ENCODE measurements at regions not wholly inside any gene's neighbourhood (a gene's known extent, or its start where the extent isn't known, plus 50 kb on each side); places are given as distances from the start of the nearest gene placed in this dataset.

DNA sequence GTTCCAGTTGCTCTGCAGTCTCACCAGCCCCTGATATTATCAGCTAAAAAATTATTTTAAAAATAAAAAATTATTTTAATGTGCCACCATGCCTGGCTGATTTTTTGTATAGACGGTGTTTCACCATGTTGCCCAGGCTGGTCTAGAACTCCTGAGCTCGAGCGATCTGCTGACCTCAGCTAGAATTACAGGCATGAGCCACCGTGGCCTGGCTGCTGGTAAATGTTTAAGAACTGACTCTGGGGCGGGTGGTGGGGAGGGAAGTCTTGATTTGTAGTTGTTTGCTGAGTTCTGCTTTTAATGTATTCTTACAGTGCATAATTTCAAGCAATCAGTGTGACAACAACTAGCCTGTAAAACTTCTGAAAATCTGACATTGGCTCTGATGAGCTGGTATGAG, 120.9 kb upstream of the PLET1 start:
- Histone ChIP-seq H3K9me3 (no peaks in the 10 kb centered on the region), H3K27me3 (no peaks in the 10 kb centered on the region), H3K4me3 (no peak overlapping the region), H3K4me1 (peaks cover 0 to 2% (median 0%) of the 10 kb centered on the region in 3 donors), H3K36me3 (no peaks in the 10 kb centered on the region), H3K27ac (no peak overlapping the region)
- DNase-seq, result no peak
- intact Hi-C loops (cut with DNase I), result no loop called here
- TF ChIP-seq, protein P1, sequence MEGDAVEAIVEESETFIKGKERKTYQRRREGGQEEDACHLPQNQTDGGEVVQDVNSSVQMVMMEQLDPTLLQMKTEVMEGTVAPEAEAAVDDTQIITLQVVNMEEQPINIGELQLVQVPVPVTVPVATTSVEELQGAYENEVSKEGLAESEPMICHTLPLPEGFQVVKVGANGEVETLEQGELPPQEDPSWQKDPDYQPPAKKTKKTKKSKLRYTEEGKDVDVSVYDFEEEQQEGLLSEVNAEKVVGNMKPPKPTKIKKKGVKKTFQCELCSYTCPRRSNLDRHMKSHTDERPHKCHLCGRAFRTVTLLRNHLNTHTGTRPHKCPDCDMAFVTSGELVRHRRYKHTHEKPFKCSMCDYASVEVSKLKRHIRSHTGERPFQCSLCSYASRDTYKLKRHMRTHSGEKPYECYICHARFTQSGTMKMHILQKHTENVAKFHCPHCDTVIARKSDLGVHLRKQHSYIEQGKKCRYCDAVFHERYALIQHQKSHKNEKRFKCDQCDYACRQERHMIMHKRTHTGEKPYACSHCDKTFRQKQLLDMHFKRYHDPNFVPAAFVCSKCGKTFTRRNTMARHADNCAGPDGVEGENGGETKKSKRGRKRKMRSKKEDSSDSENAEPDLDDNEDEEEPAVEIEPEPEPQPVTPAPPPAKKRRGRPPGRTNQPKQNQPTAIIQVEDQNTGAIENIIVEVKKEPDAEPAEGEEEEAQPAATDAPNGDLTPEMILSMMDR (IDR thresholded peaks at IDR 0.05), result no peak
- no peak for TF ChIP-seq POLR2A (IDR thresholded peaks at IDR 0.05)
- 75 to 76% methylated on average over 5 of the region's 5 CpGs for WGBS, 2 donors

GRCh38 chr11:112382561-112382960, 121.9 kb upstream of the PLET1 start:
- no peak for TF ChIP-seq POLR2A (IDR thresholded peaks at IDR 0.05)
- TF ChIP-seq, protein P1 (IDR thresholded peaks at IDR 0.05), result no peak
- H3K9me3 ChIP-seq, result no peaks in the 10 kb centered on the region
- no peak for DNase-seq
- intact Hi-C loops (cut with DNase I), result no loop called here
- no peaks in the 10 kb centered on the region for H3K27me3 ChIP-seq
- no peak overlapping the region for H3K27ac ChIP-seq
- H3K36me3 ChIP-seq, result no peaks in the 10 kb centered on the region
- 93% methylated on average over 2 of the region's 5 CpGs; no CpG with 5 or more reads in 1 of the 2 donors for WGBS, 2 donors
- no peak overlapping the region for H3K4me3 ChIP-seq
- peaks cover 0 to 2% (median 0%) of the 10 kb centered on the region in 3 donors for H3K4me1 ChIP-seq

GRCh38 chr11:112388496-112388895, 127.8 kb upstream of the PLET1 start:
- no peak overlapping the region for H3K27ac ChIP-seq
- no peak for DNase-seq
- TF ChIP-seq, protein P1 (IDR thresholded peaks at IDR 0.05), result no peak
- no peak for TF ChIP-seq POLR2A (IDR thresholded peaks at IDR 0.05)
- H3K9me3 ChIP-seq, result no peaks in the 10 kb centered on the region
- no peaks in the 10 kb centered on the region for H3K36me3 ChIP-seq
- intact Hi-C loops (cut with DNase I), result no loop called here
- H3K4me3 ChIP-seq, result no peak overlapping the region
- no peaks in the 10 kb centered on the region for H3K27me3 ChIP-seq
- H3K4me1 ChIP-seq, result no peaks in the 10 kb centered on the region

DNA sequence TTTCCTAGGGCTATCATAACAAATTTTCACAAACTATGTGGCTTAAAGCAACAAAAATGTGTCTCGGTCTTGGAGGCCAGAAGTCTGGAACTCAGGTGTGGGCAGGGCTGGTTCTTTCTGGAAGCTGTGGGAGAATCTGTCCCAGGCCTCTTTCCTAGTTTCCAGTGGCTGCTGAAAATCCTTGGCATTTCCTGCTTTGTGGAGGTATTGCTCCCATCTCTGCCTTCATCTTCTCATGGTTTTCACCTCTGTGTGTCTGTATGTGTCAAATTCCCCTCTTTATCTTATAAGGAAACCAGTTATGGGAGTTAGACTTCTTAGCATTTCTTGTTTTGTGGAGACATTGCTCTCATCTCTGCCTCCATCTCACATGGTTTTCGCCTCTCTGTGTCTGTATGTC, 130.4 kb upstream of the PLET1 start:
- no peaks in the 10 kb centered on the region for H3K36me3 ChIP-seq
- no peaks in the 10 kb centered on the region for H3K9me3 ChIP-seq
- no peak for DNase-seq
- peaks cover 0 to 4% (median 0%) of the 10 kb centered on the region in 3 donors for H3K4me1 ChIP-seq
- TF ChIP-seq, protein P1 (IDR thresholded peaks at IDR 0.05), result no peak
- TF ChIP-seq POLR2A (IDR thresholded peaks at IDR 0.05), result no peak
- intact Hi-C loops (cut with DNase I), result no loop called here
- WGBS, 2 donors, result 41 to 44% methylated on average over 2 of the region's 2 CpGs
- H3K4me3 ChIP-seq, result no peak overlapping the region
- H3K27ac ChIP-seq, result no peak overlapping the region
- no peaks in the 10 kb centered on the region for H3K27me3 ChIP-seq

- no peaks in the 10 kb centered on the region for H3K27me3 ChIP-seq
- no peaks in the 10 kb centered on the region for H3K9me3 ChIP-seq
- H3K4me3 ChIP-seq, result no peak overlapping the region
- no peak overlapping the region for H3K27ac ChIP-seq
- intact Hi-C loops (cut with DNase I), result no loop called here
- H3K36me3 ChIP-seq, result no peaks in the 10 kb centered on the region
- WGBS, 2 donors, result 67% methylated on average over 3 to 5 of the region's 5 CpGs
- peaks cover 0 to 4% (median 0%) of the 10 kb centered on the region in 3 donors for H3K4me1 ChIP-seq
- DNase-seq, result no peak
- TF ChIP-seq, protein P1 (IDR thresholded peaks at IDR 0.05), result no peak
- TF ChIP-seq POLR2A (IDR thresholded peaks at IDR 0.05), result no peak
Measured at GRCh38 chr11:112392904-112393303, 132.2 kb upstream of the PLET1 start.
